H9 (cell line): ENCODE measurements at regions not wholly inside any gene's neighbourhood (a gene's known extent, or its start where the extent isn't known, plus 50 kb on each side); places are given as distances from the start of the nearest gene placed in this dataset.

Experiments used
- DNase-seq: peaks from one replicate; pipeline ENCODE4 v3.0.0-alpha.2; 2017
- H2AFZ ChIP-seq: one replicate; pipeline ENCODE4 v1.6.1; 2013; ENCODE audit warnings: mild to moderate bottlenecking, low read length, control low read depth, moderate library complexity
- H2AK5ac ChIP-seq: 2 replicates; pipeline ENCODE4 v1.6.1; 2013; ENCODE audit warnings: low read length, control low read depth, mixed read lengths; ENCODE audit not compliant: insufficient read length
- H2BK120ac ChIP-seq: one replicate; pipeline ENCODE4 v1.6.1; 2013; ENCODE audit warnings: low read depth, mild to moderate bottlenecking, low read length, control low read depth, inconsistent platforms; ENCODE audit not compliant: poor library complexity, severe bottlenecking
- H2BK12ac ChIP-seq: 2 replicates; pipeline ENCODE4 v1.6.1; 2013; ENCODE audit warnings: low read length, control low read depth, mixed read lengths, low read depth; ENCODE audit not compliant: insufficient read length
- H2BK15ac ChIP-seq: 2 replicates; pipeline ENCODE4 v1.6.1; 2013; ENCODE audit warnings: low read depth, low read length, control low read depth
- H2BK20ac ChIP-seq: one replicate; pipeline ENCODE4 v1.6.1; 2013; ENCODE audit warnings: low read depth, mild to moderate bottlenecking, low read length, control low read depth, inconsistent platforms; ENCODE audit not compliant: poor library complexity, severe bottlenecking
- H2BK5ac ChIP-seq: 2 replicates; pipeline ENCODE4 v1.6.1; 2013; ENCODE audit warnings: low read length, control low read depth, mixed read lengths; ENCODE audit not compliant: insufficient read length
- H3K14ac ChIP-seq: 2 replicates; pipeline ENCODE4 v1.6.1; 2013; ENCODE audit warnings: low read length, control low read depth; ENCODE audit not compliant: insufficient read depth
- H3K18ac ChIP-seq: 2 replicates; pipeline ENCODE4 v1.6.1; 2013; ENCODE audit warnings: low read depth, mild to moderate bottlenecking, mixed read lengths, low read length, control low read depth; ENCODE audit not compliant: insufficient read length
- H3K23ac ChIP-seq: 2 replicates; pipeline ENCODE4 v1.6.1; 2013; ENCODE audit warnings: low read length, control low read depth, mixed read lengths, low read depth; ENCODE audit not compliant: insufficient read length
- H3K23me2 ChIP-seq: 2 replicates; pipeline ENCODE4 v1.6.1; 2013; ENCODE audit warnings: low read depth, mild to moderate bottlenecking, mixed read lengths, low read length, control low read depth; ENCODE audit not compliant: insufficient read length, poor library complexity, severe bottlenecking
- H3K27ac ChIP-seq: 2 replicates; pipeline ENCODE4 v1.5.1; 2013; ENCODE audit warnings: low read length, control low read depth, mixed read lengths, low read depth; ENCODE audit not compliant: insufficient read length
- H3K27me3 ChIP-seq: 2 replicates; pipeline ENCODE4 v1.6.1; 2013; ENCODE audit warnings: low read length, control low read depth, inconsistent platforms; ENCODE audit not compliant: insufficient read depth
- H3K4ac ChIP-seq: 2 replicates; pipeline ENCODE4 v1.6.1; 2013; ENCODE audit warnings: low read depth, mild to moderate bottlenecking, control low read depth, inconsistent platforms, low read length, moderate library complexity
- H3K4me1 ChIP-seq: 2 replicates; pipeline ENCODE4 v1.6.1; 2013; ENCODE audit warnings: low read length, control low read depth, inconsistent platforms; ENCODE audit not compliant: insufficient read depth
- H3K4me2 ChIP-seq: 2 replicates; pipeline ENCODE4 v1.6.1; 2013; ENCODE audit warnings: low read length, control low read depth, mixed read lengths; ENCODE audit not compliant: insufficient read length, insufficient read depth
- H3K56ac ChIP-seq: 2 replicates; pipeline ENCODE4 v1.6.1; 2013; ENCODE audit warnings: low read depth, mild to moderate bottlenecking, mixed read lengths, low read length, control low read depth; ENCODE audit not compliant: insufficient read length
- H3K79me1 ChIP-seq: 2 replicates; pipeline ENCODE4 v1.6.1; 2013; ENCODE audit warnings: low read depth, mild to moderate bottlenecking, moderate library complexity, low read length, control low read depth, inconsistent platforms; ENCODE audit not compliant: insufficient read depth, poor library complexity, severe bottlenecking
- H3K79me2 ChIP-seq: 2 replicates; pipeline ENCODE4 v1.6.1; 2013; ENCODE audit warnings: low read length, control low read depth, inconsistent platforms; ENCODE audit not compliant: insufficient read depth
- H3K9ac ChIP-seq: 2 replicates; pipeline ENCODE4 v1.6.1; 2013; ENCODE audit warnings: low read length, control low read depth, mixed read lengths; ENCODE audit not compliant: insufficient read length; ENCODE audit errors: extremely low read depth
- H3K9me3 ChIP-seq: one replicate; pipeline ENCODE4 v1.6.1; 2013; ENCODE audit warnings: low read depth, low read length, inconsistent platforms; ENCODE audit not compliant: control insufficient read depth
- H3T11ph ChIP-seq: one replicate; pipeline ENCODE4 v1.6.1; 2013; ENCODE audit warnings: mild to moderate bottlenecking, low read length, control low read depth, inconsistent platforms
- H4K20me1 ChIP-seq: one replicate; pipeline ENCODE4 v1.6.1; 2013; ENCODE audit not compliant: control insufficient read depth, insufficient read length, insufficient read depth
- H4K5ac ChIP-seq: 2 replicates; pipeline ENCODE4 v1.6.1; 2013; ENCODE audit warnings: low read depth, mild to moderate bottlenecking, mixed read lengths, low read length, control low read depth; ENCODE audit not compliant: insufficient read length
- H4K8ac ChIP-seq: replicated peaks from 2 replicates; pipeline ENCODE4 v1.6.1; 2013; ENCODE audit warnings: low read length, control low read depth, mixed read lengths, low read depth; ENCODE audit not compliant: insufficient read length
- H4K91ac ChIP-seq: 2 replicates; pipeline ENCODE4 v1.6.1; 2013; ENCODE audit warnings: low read depth, mild to moderate bottlenecking, moderate library complexity, mixed read lengths, low read length, control low read depth; ENCODE audit not compliant: insufficient read length
- H3K27ac Mint-ChIP-seq, 3 experiments: 2 replicates in 2 of 3; 3 replicates in 1 of 3; pipeline ENCODE4 v1.8.0; 2020 to 2021; ENCODE audit warnings: mixed read lengths in 3 of 3, mild to moderate bottlenecking in 1 of 3, moderate library complexity in 1 of 3
- H3K27me3 Mint-ChIP-seq: 2 replicates; pipeline ENCODE4 v1.8.0; 2021; ENCODE audit warnings: low read depth, mild to moderate bottlenecking, moderate library complexity, mixed read lengths
- H3K36me3 Mint-ChIP-seq, 3 experiments: 2 replicates in 2 of 3; 3 replicates in 1 of 3; pipeline ENCODE4 v1.8.0; 2020 to 2021; ENCODE audit warnings: low read depth in 3 of 3, mixed read lengths in 3 of 3; ENCODE audit not compliant: insufficient read depth in 1 of 3
- H3K4me1 Mint-ChIP-seq, 2 experiments: 2 replicates each; pipeline ENCODE4 v1.8.0; 2020; ENCODE audit warnings: mixed read lengths in 2 of 2
- H3K4me3 Mint-ChIP-seq, 2 experiments: 2 replicates in 1 of 2; 3 replicates in 1 of 2; pipeline ENCODE4 v1.8.0; 2020 to 2021; ENCODE audit warnings: mild to moderate bottlenecking in 2 of 2, mixed read lengths in 2 of 2, moderate library complexity in 1 of 2
- H3K9me3 Mint-ChIP-seq, 2 experiments: 2 replicates in 1 of 2; 3 replicates in 1 of 2; pipeline ENCODE4 v1.8.0; 2020; ENCODE audit warnings: mild to moderate bottlenecking in 2 of 2, mixed read lengths in 2 of 2, moderate library complexity in 1 of 2
- CTCF ChIP-seq: fragments of 200-600 bp; sonication (generic); conservative IDR thresholded peaks from 3 replicates; pipeline ENCODE4 v1.8.0; 2021; ENCODE audit warnings: antibody characterized with exemption, mild to moderate bottlenecking
- WGBS: extraction: QIAGEN DNeasy Blood & Tissue Kit; methylation state at CpG from one replicate; pipeline ENCODE4 v1.1.7; 2013; ENCODE audit warnings: missing lambda C conversion rate, low lambda C conversion rate, mixed read lengths; ENCODE audit not compliant: insufficient read length; ENCODE audit errors: extremely low coverage; 5-methylcytosine and 5-hydroxymethylcytosine counted together

- Histone ChIP-seq H3K23me2 (no peaks in the 10 kb centered on the region), H3K4me1 (no peaks in the 10 kb centered on the region; the same call in 1 of the 2 replicates), H4K8ac (no peak overlapping the region), H3K27me3 (no peaks in the 10 kb centered on the region), H4K20me1 (no peaks in the 10 kb centered on the region), H4K5ac (no peak overlapping the region), H3K4ac (no peak overlapping the region), H3K9ac (no peak overlapping the region), H2BK12ac (no peak overlapping the region), H3K56ac (no peak overlapping the region), H3T11ph (no peak overlapping the region), H2BK120ac (no peak overlapping the region), H2AFZ (no peak overlapping the region), H3K27ac (no peak overlapping the region), H3K79me2 (no peaks in the 10 kb centered on the region), H2AK5ac (no peak overlapping the region), H4K91ac (no peak overlapping the region), H3K9me3 (no peaks in the 10 kb centered on the region), H3K4me2 (no peak overlapping the region), H2BK15ac (no peak overlapping the region), H3K14ac (no peak overlapping the region), H3K79me1 (no peaks in the 10 kb centered on the region), H3K18ac (no peak overlapping the region), H3K23ac (no peak overlapping the region), H2BK5ac (no peak overlapping the region), H2BK20ac (no peak overlapping the region)
- H3K36me3 Mint-ChIP-seq, result no peaks in the 10 kb centered on the region
- no peaks in the 10 kb centered on the region for H3K9me3 Mint-ChIP-seq
- H3K4me3 Mint-ChIP-seq, result no peak overlapping the region
- H3K27me3 Mint-ChIP-seq, result peaks cover 2% of the 10 kb centered on the region; the same call in 1 of the 2 replicates
- TF ChIP-seq CTCF, result peak; percentile 59
- peaks cover 25 to 28% of the 10 kb centered on the region in 2 experiments for H3K4me1 Mint-ChIP-seq
- WGBS, result no CpG with 5 or more reads among the region's 8 CpGs
- DNase-seq, result peak; percentile 42
- H3K27ac Mint-ChIP-seq, result no peak overlapping the region
Observed at GRCh38 chr11:116170526-116171120, 602.2 kb downstream of the BUD13 start.
